ENCODE measurements at regions not wholly inside any gene's neighbourhood (a gene's known extent, or its start where the extent isn't known, plus 50 kb on each side); places are given as distances from the start of the nearest gene placed in this dataset.

- no peak for TF ChIP-seq CTCF (IDR thresholded peaks at IDR 0.05)
- TF ChIP-seq POLR2A (IDR thresholded peaks at IDR 0.05) = no peak
- TF ChIP-seq EP300 (IDR thresholded peaks at IDR 0.05) = no peak
These were observed 66.8 kb upstream of the CCN2 start for GRCh38 chr6:132017942-132018341.
